ENCODE measurements at regions not wholly inside any gene's neighbourhood (a gene's known extent, or its start where the extent isn't known, plus 50 kb on each side); places are given as distances from the start of the nearest gene placed in this dataset.

DNA sequence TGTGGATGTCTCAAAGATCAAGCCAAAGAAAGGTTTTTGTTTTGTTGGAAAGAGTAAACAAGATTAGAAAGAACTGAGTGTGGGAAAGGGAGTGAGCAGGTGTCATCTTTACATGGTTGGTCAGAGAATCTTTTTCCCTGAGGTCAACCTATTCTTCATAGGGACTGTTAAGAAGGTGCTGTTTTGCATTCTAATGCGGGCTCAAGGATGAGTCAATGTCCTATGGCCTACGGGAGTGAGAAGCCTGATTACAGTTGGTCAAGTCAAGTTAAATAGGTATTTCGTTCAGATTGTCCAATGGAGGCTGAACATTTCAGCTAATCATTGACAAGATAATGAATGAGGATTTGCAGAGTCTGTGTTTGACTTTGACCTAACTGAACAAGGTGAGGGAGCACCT, 491.2 kb upstream of the PDZRN3 start:
- TF ChIP-seq POLR2A (IDR thresholded peaks at IDR 0.05) (no peak), CTCF (IDR thresholded peaks at IDR 0.05) (no peak)

Data from tibial nerve (tissue), 3 donors.